ENCODE measurements at regions not wholly inside any gene's neighbourhood (a gene's known extent, or its start where the extent isn't known, plus 50 kb on each side); places are given as distances from the start of the nearest gene placed in this dataset.
"Not testable (repeated sequence)": the region's sequence is repeated elsewhere in the genome, so short reads cannot be mapped to it uniquely, and the experiment has no call there.

GRCh38 chr4:23161787-23162186, 469.1 kb downstream of the GBA3 start:
- DNase-seq: no peak

DNA sequence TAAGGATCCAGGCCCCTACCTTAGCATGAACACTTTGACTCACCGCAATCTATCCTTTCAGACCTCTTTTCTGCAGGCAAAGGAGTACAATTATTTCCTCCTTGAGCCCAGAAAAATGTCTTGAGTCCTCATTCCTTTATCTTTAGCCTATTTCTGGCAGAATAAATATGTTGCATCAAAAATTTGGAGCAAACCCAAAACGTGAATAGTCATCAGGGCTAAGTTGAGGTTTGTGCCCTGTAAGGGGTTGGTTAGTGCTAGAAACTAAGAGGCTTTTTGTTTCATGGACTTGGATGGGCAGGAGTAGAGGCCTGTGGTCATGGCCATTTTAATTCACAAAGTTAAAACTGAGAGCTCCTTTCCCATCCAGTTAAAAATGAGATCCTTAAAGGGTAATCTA, 460.3 kb downstream of the GBA3 start:
- DNase-seq: no peak

DNA sequence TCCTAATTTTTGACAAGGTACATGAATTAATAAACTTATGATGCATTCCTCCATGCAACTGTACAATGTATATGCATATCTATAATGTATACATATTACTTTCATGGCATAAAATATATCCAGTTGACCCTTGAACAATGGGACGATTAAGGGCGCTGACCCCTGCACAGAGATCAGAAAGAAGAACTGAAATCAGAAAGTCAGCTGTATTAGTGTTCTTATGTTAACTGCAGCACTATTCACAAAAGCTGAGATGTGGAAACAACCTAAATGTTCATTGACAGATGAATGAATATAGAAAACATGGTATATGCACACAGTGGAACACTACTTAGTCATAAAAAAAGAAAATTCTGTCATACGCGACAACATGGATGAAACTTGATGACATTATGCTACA, 457.1 kb downstream of the GBA3 start:
- no peak for DNase-seq

DNA sequence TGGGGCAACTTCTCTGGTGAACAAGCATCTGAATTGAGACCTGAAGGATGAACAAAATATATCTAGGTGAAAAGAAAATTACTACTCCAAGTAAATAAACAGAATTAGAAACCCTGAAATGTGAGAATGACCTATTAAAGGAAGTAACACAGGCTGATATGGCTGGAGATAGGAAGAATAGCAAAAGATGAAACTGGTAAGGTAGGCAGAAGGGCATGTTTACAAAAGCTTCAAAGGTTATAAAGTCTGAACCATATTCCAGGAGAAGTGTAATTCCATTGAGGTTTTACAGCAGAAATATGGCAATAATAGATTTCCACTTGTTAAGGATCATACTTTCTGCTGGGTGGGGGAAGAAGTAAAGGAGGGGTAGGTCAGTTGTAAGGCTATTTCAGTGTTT, 452.0 kb downstream of the GBA3 start:
- no peak for DNase-seq

DNA sequence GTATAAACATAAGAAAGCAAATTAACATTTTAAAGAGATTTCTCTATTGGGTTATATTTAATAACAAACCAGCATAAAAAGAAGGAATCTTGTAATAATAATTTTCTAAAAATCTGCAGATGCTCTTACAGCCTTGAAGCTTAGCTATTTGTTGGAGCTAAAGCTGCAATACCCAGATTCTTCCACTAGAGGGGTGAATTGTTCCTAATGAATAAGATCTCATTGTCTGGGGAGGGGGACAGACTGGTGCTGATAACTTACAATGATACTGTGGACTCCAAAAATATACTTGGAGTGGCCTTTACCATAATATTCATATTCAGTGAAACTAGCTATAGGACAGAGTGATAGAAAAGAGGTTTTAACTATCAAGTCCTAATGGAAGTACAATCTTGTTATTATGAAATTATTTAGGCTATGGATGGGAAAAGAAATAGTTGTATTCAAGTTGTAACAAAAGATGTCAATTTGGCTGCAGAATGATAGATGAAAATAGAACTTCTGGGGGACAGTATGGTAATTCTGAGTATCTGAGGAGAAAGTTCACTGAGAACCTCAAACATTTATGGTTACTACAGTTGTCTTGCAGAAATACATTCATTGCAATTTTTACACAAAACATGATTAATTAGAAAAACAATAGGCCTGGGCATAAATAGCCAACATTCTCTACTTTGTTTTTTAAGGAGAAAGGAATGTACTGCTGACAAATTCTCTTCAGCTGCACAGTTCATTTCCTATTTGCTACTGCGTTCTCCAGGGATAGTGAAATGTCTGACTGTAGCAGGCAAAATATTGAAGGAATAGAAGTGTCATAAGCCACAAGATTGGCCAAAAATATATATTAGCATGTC, 443.3 kb downstream of the GBA3 start:
- no peak for DNase-seq

DNA sequence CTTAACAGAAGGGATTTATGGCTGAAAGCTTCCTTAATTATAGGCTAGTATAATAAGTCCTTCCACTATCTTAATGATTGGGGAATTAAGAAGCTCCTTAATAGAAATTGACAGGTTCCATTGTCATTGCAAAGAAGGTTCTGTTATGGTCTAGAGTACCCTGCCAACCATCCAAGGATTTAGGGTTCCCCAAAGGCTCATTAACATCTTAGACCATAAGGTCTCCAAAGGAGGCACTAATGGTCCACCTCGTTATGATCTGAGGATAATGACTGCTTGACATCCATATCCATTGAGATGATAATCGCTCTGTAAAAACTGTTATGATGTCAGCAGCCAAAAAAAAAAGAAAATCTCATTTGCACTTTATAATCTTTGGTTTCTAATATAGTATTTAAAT, 441.6 kb downstream of the GBA3 start:
- no peak for DNase-seq

- DNase-seq: no peak
Measured at GRCh38 chr4:23130845-23131244, 438.1 kb downstream of the GBA3 start.

DNA sequence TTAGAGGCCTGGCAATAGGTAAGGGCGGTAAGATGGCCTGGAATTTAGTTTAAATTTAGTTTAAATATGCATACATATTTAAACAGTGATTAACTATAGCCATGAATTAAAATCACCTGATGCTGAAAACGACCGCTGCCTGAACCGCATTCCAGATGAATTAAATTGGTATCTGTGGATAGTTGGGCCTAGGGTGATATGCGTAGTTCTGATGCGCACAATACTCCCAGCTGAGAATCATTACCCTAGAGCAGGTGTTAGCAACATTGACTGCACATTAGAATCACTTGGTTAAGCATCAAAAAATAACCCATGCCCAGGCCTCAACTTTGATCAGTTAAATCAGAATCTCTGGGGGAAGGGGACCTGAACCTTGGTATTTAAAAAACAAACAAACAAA, 432.4 kb downstream of the GBA3 start:
- no peak for DNase-seq

DNA sequence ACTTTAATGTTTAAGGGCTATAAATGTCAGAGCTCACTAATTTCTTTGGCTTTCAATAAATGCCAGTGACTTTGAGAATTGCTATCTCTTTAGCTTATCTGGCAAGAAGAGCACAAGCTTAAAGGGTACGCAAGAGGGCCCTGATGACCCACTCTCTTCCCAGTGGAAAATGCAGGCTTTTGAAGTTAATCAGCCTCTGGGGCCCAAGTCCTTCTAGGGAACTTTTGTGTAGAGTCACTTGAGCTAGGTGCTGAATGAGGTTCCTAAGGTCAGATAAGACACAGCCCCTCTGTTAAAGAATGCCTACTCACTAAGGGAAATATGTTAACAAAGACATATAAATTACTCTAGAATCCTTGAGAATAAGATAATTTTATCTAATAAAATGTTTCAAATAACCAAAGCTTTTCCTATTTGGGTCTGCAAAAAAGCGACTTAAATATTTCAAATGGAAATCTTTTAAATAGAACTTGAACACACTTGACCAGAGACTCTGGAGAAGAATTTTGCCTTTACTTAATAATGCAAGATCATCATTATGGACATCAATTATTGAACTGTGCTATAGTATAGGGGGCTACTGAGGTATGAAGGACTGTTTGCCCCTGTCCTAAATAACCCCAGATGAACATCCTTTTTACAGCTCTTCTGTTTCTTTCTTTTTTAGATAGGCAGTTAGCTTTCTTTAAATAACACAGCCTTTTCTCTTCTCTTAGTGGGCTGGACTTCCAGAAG, 430.1 kb downstream of the GBA3 start:
- DNase-seq: no peak

GRCh38 chr4:23120374-23120773, 427.6 kb downstream of the GBA3 start:
- no peak for DNase-seq

- DNase-seq: no peak
Measured at GRCh38 chr4:23117826-23118225, 425.1 kb downstream of the GBA3 start.

GRCh38 chr4:23114538-23114937, 421.8 kb downstream of the GBA3 start:
- no peak for DNase-seq

DNA sequence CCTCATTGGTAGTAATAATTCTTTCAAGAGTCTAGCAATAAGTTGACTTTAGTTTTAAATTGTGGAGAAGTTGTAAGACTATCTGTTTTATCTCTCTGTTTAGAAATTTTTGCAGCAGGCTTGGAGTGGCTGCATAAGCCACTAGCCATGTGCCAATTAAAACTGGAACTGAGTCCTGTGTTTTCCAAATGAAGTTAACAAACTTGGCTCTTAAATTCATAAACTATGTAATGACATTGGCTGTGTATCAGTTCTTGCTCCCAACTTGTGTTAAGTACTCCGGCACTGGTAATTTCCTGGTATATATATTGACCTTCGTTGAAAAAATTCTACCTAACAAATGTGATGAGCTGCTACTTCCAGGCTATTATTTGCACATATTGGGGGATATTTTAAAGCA, 420.4 kb downstream of the GBA3 start:
- no peak for DNase-seq

GRCh38 chr4:23106516-23106915, 413.8 kb downstream of the GBA3 start:
- DNase-seq: no peak

- no peak for DNase-seq
Measured at GRCh38 chr4:23105759-23106370, 413.1 kb downstream of the GBA3 start.

GRCh38 chr4:23097251-23097650, 404.5 kb downstream of the GBA3 start:
- DNase-seq: no peak

- no peak for DNase-seq
Measured at GRCh38 chr4:23091711-23092110, 399.0 kb downstream of the GBA3 start.

DNA sequence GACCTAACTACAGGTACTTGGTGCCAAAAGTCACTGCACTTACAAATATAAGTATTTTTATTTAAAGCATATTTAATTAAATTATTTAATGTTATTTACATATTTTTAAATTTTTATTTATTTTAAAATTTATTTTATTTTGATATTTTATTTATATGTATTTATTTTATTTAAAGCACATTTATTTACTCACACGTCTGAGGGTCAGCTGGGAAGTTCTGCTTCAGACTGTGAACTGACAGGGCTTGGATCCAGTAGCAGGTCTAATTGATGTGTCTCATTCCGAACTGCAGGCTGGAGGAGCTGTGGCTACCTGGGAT, 392.5 kb downstream of the GBA3 start:
- no peak for DNase-seq

DNA sequence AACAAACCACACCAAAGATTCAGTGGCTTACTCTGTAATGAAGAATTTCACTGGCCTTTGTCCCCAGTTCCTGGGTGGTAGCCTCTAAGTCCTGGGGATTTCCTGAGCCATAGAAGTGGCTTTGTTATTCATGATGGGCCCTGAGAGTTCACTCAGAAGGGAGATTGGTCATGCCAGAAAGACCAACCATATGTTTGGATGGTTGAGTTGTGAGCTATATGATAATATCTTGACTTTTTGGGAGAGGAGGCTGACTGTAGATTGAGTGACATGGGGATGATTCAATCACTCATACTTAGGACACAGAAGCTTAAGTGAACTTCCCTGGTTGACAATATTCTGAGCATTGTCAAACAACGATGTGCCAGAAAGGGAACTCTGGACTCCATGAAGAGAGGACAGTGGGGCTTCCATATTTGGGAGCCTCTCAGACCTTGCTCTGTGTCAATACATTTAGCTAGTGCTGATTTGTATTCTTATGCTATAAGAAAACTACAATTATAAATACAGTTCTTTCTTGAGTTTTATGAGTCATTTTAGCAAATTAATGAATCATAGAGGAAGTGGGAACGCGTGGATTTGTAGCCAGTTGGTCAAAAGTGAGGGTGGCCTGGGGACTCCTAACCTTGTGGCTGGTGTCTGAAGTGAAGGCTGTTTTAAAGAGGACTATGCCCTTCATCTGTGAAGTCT, 392.0 kb downstream of the GBA3 start:
- DNase-seq: no peak

- DNase-seq: no peak
Measured at GRCh38 chr4:23083391-23083790, 390.7 kb downstream of the GBA3 start.

DNA sequence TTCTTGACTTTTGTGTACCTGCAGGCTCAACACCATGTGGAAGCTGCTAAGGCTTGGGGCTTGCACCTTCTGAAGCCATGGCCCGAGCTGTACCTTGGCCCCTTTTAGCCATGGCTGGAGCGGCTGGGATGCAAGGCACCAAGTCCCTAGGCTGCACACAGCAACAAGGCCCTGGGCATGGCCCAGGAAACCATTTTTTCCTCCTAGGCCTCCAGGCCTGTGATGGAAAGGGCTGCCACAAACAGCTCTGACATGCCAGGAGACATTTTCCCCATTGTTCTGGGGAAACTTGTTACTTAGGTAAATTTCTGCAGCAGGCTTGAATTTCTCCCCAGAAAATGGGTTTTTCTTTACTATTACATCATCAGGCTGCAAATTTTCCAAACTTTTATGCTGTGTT, 387.4 kb downstream of the GBA3 start:
- not testable (repeated sequence) for DNase-seq

GRCh38 chr4:23070848-23071570, 378.3 kb downstream of the GBA3 start:
- no peak for DNase-seq

DNA sequence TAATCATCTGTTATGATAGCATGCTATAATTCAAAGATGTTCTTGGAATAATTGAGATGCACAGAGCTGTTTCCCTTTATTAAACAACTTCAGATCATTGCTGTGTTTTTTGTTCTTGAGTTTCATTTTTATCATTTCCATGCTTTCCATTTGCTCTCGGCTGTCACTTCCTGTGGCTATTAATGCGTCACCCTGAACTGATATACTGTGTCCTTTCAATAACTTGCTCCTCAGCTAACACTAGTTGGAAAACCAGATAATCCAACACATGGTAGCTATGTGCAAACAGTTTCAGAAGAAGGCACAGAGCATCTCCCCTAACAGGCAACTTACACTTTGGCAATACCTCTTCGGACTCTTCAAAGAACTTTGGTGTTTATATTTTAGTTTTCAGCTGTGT, 376.0 kb downstream of the GBA3 start:
- no peak for DNase-seq
